ENCODE measurements at regions not wholly inside any gene's neighbourhood (a gene's known extent, or its start where the extent isn't known, plus 50 kb on each side); places are given as distances from the start of the nearest gene placed in this dataset.
"Not testable (repeated sequence)": the region's sequence is repeated elsewhere in the genome, so short reads cannot be mapped to it uniquely, and the experiment has no call there.

- DNase-seq = no peak
These were observed 681.0 kb downstream of the DIPK2A start for GRCh38 chr3:144652573-144652972.

DNA sequence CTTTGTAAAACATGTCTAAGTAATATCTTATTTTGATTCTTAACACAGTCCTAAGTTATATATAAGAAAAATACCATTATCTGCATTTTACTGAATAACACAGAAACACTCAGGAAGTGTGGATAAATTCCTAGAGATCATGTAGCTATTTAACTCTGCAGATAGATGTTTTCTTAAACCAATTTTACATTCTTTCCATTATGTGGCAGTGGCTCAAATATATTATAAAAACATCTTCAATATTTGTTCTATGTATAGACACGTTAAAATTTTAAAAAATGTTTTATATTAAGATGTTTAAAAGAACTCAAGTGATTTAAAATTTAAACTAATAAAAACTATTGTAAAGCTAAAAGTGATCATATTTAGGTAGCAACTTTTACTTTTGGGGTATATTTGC lies 683.8 kb downstream of the DIPK2A start:
- no peak for DNase-seq

DNA sequence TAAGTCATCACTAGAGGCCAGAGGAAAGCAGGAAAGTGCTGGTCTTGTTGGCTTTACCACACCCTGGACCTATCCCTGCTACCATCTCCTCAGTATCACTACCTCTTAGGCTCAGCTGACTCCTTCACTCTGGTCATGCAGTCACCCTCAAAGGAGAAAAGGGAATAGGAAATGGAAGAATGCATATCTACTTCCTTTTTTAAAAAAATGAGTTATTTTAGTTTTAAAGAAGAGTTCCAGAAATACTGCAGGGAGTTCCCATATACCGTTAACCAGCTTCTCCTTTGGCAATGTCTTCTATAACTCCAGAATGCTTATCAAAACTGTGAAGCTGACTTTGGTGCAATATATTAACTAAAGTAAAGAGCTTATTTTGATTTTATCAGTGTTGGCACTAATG lies 688.6 kb downstream of the DIPK2A start:
- DNase-seq = no peak

- DNase-seq = no peak
These were observed 691.1 kb downstream of the DIPK2A start for GRCh38 chr3:144662729-144663128.

- no peak for DNase-seq
These were observed 692.1 kb downstream of the DIPK2A start for GRCh38 chr3:144663456-144664436.

- no peak for DNase-seq
These were observed 694.0 kb downstream of the DIPK2A start for GRCh38 chr3:144665567-144666053.

DNA sequence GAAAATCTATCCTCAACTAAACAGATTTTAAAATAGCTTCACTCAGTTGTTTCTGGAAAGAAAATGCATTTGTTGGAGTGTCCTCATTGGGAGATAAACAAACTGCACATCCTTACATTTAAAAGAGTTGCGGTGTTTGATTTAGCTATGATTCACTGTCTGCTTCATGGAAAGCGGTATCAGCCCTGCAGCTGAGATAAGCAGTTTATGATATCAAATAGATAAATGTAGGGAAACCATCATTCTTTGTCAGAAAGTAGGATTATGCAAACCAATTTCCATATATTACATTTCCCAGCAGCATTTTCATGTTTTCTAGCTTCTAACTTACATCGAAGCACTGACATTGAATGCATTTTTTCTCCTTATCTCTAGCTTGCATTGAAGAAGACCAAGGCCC lies 698.9 kb downstream of the DIPK2A start:
- DNase-seq = no peak

DNA sequence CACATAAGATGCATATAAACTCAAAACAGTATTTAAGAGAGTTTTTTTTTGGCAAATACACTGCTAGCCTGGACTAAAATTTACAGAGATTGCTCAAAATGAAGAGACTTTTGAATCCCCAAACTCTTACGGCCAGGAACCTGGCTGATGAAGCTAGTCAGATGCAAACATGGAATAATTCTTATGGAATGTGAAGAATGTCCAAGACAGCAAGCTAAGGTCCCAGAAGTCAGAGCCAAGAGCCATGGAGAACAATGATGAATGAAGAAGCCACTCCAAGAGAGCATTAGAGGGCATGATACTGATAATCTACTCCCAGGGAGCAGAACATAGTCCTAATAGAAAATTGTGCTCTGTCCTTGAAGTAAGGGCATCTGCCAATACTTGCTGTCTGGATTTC lies 705.5 kb downstream of the DIPK2A start:
- DNase-seq = no peak

- DNase-seq = no peak
These were observed 711.4 kb downstream of the DIPK2A start for GRCh38 chr3:144683065-144683464.

DNA sequence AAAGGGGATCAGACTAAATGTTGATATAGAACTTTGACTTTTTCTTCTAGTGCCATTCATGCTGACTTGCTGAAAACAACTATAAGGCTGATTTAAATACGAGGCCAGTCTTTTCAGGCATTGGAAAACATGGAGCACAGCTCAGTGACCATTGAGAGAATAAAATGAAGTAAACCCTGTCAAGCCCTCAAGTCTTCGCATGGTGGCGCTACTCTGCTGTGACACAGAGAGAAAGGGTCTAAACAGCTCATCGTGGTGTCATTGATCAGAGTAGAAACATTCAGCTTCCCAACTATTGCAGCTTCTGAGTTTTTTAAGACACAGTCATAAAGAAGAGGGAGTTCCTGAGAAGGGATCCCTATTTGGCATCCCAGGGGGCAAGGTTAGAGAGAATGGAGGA lies 716.2 kb downstream of the DIPK2A start:
- no peak for DNase-seq

DNA sequence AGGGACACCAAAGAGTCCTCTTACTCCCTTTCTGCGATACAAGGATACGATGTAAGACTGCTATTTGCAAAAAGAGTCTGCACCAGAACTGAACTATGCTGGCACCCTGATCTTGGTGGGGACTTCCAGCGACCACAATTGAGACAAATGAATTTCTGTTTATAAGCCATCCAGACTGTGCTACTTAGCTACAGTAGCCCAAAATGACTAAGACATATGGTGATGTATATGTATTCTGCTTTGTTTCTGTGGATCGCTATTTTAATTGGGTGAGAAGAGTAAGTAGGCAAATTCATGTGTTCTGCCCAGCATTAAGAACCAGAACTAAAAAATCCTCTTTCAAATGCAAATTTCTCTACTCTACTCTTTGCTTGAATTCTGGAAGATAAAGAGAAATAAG lies 720.9 kb downstream of the DIPK2A start:
- DNase-seq = no peak

DNA sequence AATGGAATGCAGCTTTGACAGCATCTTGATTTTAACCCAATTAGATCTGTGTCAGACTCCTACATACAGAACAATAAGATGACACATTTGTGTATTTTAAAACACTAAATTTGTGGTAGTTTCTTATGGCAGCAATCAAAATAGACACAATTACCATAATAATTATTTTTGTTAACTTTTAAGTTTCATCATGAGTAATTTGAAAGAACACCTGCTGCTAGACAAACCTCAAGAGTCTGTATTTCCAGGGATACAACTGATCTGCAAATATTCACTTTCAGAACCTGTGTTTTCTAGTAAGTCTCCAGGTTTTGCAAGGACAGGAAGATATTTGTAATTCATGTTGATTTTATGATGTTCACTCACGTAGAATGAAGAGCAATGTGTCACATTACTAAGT lies 736.8 kb downstream of the DIPK2A start:
- no peak for DNase-seq

GRCh38 chr3:144737281-144737680 lies 765.7 kb downstream of the DIPK2A start:
- DNase-seq = no peak

DNA sequence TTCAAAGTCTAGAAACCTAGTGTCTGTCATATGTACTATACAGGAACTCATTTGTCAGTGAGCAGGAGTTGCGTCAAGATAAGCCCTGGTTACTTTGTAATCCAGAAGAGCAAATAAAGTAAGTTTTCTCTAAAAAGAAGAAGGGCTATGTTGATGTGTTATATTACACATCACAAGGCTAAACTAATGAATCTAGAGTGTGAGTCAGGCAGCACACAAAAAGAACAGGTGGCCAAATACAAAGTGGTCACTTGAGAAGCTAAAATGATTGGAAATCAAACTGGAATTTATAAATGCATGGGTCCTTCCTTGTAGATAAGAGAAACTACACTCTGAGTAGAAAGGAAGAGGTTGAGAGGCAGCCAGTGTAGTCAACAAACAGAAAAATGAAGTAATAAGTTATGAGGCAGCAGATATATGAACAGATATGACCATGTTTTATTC lies 771.6 kb downstream of the DIPK2A start:
- no peak for DNase-seq

GRCh38 chr3:144744473-144744872 lies 772.9 kb downstream of the DIPK2A start:
- no peak for DNase-seq

- DNase-seq = no peak
These were observed 775.0 kb downstream of the DIPK2A start for GRCh38 chr3:144746631-144747030.

DNA sequence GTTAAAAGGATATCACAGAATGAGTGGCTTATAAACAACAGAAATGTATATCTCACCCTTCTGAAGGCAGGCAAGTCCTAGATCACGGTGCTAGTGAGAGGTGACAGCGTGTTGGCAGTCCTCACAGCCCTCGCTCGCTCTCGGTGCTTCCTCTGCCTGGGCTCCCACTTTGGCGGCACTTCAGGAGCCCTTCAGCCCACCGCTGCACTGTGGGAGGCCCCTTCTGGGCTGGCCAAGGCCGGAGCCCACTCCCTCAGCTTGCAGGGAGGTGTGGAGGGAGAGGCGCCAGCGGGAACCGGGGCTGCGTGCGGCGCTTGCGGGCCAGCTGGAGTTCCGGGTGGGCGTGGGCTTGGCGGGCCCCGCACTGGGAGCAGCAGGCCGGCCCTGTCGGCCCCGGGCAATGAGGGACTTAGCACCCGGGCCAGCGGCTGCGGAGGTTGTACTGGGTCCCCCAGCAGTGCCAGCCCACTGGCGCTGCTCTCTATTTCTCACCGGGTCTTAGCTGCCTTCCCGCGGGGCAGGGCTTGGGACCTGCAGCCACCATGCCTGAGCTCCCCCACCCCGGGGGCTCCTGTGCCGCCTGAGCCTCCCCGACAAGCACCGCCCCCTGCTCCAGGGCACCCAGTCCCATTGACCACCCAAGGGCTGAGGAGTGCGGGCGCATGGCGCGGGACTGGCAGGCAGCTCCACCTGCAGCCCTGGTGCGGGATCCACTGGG lies 778.1 kb downstream of the DIPK2A start:
- not testable (repeated sequence) for DNase-seq

DNA sequence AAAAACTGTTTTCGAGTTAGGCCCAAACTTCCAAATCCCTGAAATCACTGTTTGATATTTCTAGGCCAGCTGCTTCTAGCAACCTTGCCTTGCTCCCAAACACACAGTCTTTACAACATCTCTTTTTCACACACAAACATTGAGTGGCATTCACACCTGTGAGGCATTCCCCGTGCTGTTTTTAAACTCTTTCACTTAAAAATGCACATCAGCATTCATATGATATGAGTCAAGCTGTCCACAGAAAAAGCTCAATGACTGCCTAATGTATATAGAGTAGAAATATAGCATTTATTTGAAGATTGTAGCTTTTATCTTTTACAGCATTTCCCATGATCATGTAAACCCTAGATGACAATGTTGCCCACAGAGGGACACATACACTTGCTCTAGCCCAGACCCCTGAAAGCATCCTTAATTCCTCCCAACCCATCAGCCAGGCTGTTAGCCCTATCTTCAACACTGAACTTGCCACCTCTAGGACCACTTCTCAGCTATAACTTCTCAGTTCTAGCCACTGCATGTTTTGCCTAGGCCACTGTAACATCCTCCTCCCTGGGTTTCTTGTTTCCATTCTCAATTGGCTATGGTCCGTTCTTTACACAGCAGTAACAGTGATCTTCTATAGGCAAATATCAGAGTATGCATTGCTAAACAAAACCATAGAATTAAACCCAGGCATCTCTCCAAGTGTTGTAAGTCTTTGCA lies 782.6 kb downstream of the DIPK2A start:
- no peak for DNase-seq

DNA sequence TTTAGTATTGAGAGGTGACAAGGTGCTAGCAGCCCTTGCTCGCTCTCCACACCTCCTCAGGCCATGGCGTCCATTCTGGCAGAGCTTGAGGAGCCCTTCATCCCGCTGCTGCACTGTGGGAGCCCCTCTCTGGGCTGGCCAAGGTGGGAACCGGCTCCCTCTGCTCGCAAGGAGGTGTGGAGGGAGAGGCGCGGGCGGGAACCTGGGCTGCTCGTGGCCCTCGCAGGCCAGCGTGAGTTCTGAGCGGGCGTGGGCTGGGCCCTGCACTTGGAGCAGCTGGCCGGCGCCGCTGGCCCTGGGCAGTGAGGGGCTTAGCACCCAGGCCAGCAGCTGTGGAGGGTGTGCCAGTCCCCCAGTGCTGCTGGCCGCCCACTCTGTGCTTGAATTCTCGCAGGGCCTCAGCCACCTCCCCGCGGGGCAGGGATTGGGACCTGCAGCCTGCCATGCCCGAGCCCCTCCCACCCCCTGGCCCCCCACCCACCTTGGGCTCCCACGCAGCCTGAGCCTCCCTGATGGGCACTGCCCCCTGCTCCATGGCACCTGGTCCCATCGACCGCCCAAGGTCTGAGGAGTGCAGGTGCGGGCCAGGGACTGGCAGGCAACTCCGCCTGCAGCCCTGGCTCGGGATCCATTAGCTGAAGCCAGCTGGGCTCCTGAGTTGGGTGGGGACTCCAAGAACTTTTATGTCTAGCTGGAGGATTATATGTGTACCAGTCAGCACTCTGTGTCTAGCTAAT lies 785.2 kb downstream of the DIPK2A start:
- DNase-seq = no peak

DNA sequence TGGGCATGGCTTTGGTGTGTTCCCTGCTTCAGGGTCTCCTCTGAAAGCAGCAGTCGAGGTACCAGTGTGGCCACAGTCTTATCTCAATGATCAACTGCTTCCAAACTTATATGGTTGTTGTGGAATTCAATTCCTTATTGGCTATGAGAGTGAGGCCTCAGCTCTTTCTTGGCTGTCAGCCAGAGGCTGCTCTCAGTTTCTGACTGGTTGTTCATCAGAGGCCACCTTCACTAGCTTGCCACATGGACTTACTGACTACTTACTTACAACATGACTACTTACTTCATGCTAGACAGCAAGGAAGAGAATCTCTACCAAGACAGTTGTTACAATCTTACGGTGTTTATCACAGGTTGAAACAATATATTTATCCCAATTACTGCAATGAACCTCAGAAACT lies 789.2 kb downstream of the DIPK2A start:
- no peak for DNase-seq

DNA sequence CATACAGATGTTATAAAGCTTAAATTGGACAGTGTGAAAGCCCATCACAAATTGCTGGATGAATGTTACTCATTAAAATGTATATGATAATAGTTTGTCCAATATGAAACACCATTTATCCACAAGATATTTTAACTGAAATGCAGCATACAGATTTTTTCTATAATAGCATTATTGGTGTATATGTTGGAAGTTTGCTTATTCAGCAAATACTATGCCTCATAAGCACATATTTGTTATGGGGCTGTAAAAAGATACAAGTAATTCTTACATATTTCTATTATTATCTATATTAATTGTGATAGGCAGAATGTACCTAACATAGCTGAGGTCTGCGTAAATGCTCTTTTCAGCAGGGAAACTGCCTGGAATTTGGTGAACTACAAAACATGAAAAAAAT lies 790.5 kb downstream of the DIPK2A start:
- DNase-seq = no peak

DNA sequence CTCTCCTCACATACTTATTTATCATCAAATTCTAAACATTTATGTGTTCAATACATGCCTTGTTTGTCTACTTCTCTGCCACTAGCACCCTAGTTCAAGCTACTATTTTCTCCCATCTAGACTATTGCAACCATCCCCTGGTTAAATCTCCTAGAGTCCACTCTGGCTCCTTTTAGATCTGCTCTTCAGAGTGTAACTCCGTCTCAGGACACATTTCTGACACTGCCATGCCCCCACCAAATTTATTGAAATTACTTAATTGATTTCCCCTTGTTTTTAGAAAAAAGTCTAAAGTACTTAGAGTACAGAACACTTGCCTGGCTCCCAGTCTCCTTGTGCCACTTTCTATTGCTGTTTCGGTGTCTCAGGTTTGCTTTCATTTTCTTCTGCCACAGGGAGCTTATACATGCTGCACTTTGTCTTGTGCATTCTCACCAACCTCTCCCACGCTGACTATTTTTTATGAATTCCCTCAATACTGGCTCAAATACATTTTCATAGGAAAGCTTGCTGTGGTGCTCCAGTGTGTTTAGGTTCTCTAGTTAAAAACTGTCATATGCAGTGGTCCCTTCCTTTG lies 792.3 kb downstream of the DIPK2A start:
- no peak for DNase-seq
